T-helper 17 cell (primary cell): ENCODE measurements at regions not wholly inside any gene's neighbourhood (a gene's known extent, or its start where the extent isn't known, plus 50 kb on each side); places are given as distances from the start of the nearest gene placed in this dataset.

ENCODE experiments used
- ATAC-seq: fragments of 150-1000 bp; cut with Tn5 transposase; 2 replicates; pipeline ENCODE4 v1.10.0; 2021; ENCODE audit warnings: mild to moderate bottlenecking, moderate library complexity
- DNase-seq, 3 donors: peaks; one replicate each; pipeline versions ENCODE4 v3.0.0 to v3.0.0-alpha.2; 2020 to 2021
- H3K9me3 ChIP-seq: one replicate; pipeline ENCODE4 v1.7.0; 2013; ENCODE audit warnings: low read length, mild to moderate bottlenecking; ENCODE audit not compliant: control insufficient read depth, poor library complexity, severe bottlenecking
- H3K27ac Mint-ChIP-seq: one replicate; pipeline ENCODE4 v1.8.0; 2022; ENCODE audit warnings: mild to moderate bottlenecking, moderate library complexity, mixed read lengths
- H3K27me3 Mint-ChIP-seq: one replicate; pipeline ENCODE4 v1.8.0; 2022; ENCODE audit warnings: mixed read lengths
- H3K36me3 Mint-ChIP-seq: one replicate; pipeline ENCODE4 v1.8.0; 2022; ENCODE audit warnings: low read depth, mixed read lengths
- H3K4me1 Mint-ChIP-seq: one replicate; pipeline ENCODE4 v1.8.0; 2022; ENCODE audit warnings: mild to moderate bottlenecking, mixed read lengths
- H3K4me3 Mint-ChIP-seq: one replicate; pipeline ENCODE4 v1.8.0; 2022; ENCODE audit warnings: mild to moderate bottlenecking, moderate library complexity, mixed read lengths

DNA sequence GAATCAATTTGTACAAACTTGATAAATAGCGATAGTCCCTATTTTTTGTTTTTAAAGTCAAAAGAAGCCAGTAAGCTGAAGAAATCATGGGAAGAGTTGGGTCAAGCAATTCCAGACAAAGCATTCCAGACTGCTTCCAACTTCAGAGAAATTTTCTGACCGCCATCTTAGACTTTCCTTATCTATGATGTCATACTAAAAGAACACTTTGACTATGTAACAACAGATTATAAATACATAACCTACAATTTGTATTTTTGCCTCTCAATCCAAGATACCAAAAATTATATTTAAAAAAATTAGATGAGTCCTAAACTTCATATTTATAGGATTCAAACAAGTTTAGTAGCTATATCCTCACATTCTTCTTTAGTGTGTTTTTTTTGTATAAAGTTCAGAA, 286.2 kb upstream of the KCNH8 start:
- H3K4me1 Mint-ChIP-seq: no peaks in the 10 kb centered on the region
- no peaks in the 10 kb centered on the region for H3K9me3 ChIP-seq
- peaks cover 14% of the 10 kb centered on the region for H3K27me3 Mint-ChIP-seq
- ATAC-seq (no peak), DNase-seq (no peak)
- H3K36me3 Mint-ChIP-seq: no peaks in the 10 kb centered on the region
- H3K4me3 Mint-ChIP-seq: no peak overlapping the region
- H3K27ac Mint-ChIP-seq: no peak overlapping the region

GRCh38 chr3:18861137-18861536, 287.2 kb upstream of the KCNH8 start:
- no peaks in the 10 kb centered on the region for H3K4me1 Mint-ChIP-seq
- no peak for DNase-seq
- no peaks in the 10 kb centered on the region for H3K36me3 Mint-ChIP-seq
- H3K27ac Mint-ChIP-seq: no peak overlapping the region
- H3K27me3 Mint-ChIP-seq: peaks cover 14% of the 10 kb centered on the region
- no peak overlapping the region for H3K4me3 Mint-ChIP-seq
- no peaks in the 10 kb centered on the region for H3K9me3 ChIP-seq
- no peak for ATAC-seq

- H3K36me3 Mint-ChIP-seq: no peaks in the 10 kb centered on the region
- no peak overlapping the region for H3K27ac Mint-ChIP-seq
- no peaks in the 10 kb centered on the region for H3K4me1 Mint-ChIP-seq
- DNase-seq (no peak), ATAC-seq (no peak)
- H3K4me3 Mint-ChIP-seq: no peak overlapping the region
- H3K27me3 Mint-ChIP-seq: peaks cover 12% of the 10 kb centered on the region
- no peaks in the 10 kb centered on the region for H3K9me3 ChIP-seq
Measured at GRCh38 chr3:18853269-18853668, 295.0 kb upstream of the KCNH8 start.

DNA sequence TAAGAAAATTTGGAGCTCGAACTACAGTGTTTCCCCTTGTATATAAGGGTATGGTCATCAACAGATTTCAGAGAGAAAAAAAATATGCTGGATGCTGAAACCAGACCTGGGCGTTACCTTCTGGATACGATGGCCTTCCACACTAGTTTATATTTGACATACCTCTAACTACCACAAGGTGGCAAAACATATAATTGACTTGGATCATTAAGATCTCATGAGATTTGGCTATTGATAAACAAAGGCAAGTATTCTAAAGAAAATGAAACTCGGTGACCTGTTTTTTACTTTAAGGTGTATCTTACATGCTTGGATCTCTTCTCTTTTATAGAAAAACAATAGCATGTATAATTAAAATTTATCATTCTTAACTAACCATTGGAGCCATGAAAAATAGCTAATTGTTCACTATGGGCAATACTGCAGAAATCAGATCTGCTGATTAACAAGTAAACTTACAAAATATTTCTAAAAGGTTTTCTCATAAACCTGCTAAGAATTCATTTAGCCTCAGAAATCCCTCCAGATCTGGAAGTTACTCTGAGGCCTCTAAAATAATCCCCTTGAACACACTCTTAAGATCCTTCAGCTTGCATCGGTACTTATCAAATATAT, 300.6 kb upstream of the KCNH8 start:
- H3K9me3 ChIP-seq: no peaks in the 10 kb centered on the region
- H3K4me1 Mint-ChIP-seq: peaks cover 14% of the 10 kb centered on the region
- no peaks in the 10 kb centered on the region for H3K36me3 Mint-ChIP-seq
- H3K27me3 Mint-ChIP-seq: peaks cover 8% of the 10 kb centered on the region
- no peak for DNase-seq
- H3K4me3 Mint-ChIP-seq: no peak overlapping the region
- ATAC-seq: no peak
- H3K27ac Mint-ChIP-seq: no peak overlapping the region

GRCh38 chr3:18843983-18844382, 304.3 kb upstream of the KCNH8 start:
- H3K9me3 ChIP-seq: no peaks in the 10 kb centered on the region
- ATAC-seq (no peak), DNase-seq (no peak)
- Mint-ChIP-seq H3K4me1 (peaks cover 14% of the 10 kb centered on the region), H3K4me3 (no peak overlapping the region), H3K27ac (no peak overlapping the region), H3K36me3 (no peaks in the 10 kb centered on the region), H3K27me3 (no peaks in the 10 kb centered on the region)

GRCh38 chr3:18843188-18843587, 305.1 kb upstream of the KCNH8 start:
- Mint-ChIP-seq H3K4me1 (peaks cover 18% of the 10 kb centered on the region), H3K27ac (no peak overlapping the region), H3K27me3 (peaks cover 2% of the 10 kb centered on the region), H3K4me3 (no peak overlapping the region), H3K36me3 (no peaks in the 10 kb centered on the region)
- no peak for ATAC-seq
- DNase-seq: no peak
- H3K9me3 ChIP-seq: no peaks in the 10 kb centered on the region

DNA sequence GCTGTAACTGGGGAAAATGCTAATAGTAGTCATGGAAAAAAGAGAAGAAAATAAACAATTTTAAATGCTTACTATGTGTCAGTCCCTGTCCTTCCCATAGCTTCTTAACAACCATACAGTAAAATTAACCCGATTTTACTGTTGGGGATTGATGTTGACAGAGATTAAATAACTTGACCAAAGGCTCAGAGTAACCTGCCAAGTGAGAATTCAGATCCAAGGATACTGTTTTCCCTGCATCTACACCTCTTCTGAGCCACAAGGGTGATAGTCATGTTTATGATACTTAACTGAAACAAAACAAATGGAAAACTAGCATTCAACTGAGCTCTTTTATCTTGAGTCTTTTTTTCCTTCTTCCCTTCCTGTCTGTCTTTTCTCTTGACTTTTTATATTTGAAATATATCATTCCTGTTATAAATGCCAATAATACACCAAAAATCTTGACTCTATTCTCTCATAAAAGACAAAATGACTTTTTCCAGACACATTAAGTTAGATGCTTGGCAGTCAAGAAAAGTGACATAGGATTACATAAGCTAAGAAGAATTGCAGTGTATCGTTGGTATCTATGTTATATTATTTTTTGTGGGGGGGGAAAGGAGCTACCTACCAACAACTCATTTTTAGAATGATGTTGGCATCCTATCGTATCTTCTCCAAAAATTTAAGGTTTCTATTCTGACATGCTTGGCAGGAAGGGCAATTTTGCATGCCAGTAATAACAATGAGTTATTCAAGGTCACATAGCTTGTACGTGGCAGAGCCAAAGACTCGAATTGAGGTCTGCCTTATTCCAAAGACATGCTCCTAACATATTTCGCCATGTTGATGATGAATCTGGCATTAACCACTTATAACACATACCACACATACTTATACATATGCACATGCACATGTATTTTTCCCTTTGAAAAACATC, 306.6 kb upstream of the KCNH8 start:
- no peaks in the 10 kb centered on the region for H3K36me3 Mint-ChIP-seq
- H3K4me1 Mint-ChIP-seq: peaks cover 20% of the 10 kb centered on the region
- H3K27ac Mint-ChIP-seq: no peak overlapping the region
- peaks cover 10% of the 10 kb centered on the region for H3K27me3 Mint-ChIP-seq
- no peaks in the 10 kb centered on the region for H3K9me3 ChIP-seq
- DNase-seq (no peak), ATAC-seq (no peak)
- no peak overlapping the region for H3K4me3 Mint-ChIP-seq

DNA sequence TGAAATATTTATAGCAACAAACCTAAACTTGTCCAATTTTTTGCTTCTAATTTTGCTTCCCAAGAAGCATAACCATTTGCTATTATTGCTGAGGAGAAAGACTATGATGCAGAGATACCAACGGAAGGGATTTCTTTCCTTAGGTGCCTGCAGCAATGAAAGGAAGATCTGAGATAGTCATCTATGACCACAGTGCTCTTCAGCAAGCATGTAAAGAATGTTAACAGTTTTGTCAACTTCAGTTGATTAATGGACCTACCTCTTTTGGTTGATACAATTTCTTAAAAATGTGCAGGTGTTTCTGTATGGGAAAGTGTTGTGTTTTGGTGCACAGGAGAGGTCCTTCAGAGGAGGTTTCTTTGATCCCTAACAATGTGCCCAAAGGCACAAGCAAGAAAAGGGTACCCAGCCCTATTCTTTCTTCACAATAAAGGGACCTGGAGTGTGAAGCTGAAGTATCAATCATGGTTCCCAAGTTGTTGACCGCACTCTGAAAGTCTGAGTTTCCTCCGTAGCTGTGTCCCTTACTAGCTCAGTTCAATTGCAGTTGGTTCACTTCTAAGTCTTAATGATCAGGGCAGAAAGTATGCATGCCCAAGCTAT, 307.7 kb upstream of the KCNH8 start:
- no peaks in the 10 kb centered on the region for H3K36me3 Mint-ChIP-seq
- ATAC-seq (no peak), DNase-seq (no peak)
- H3K4me3 Mint-ChIP-seq: no peak overlapping the region
- H3K9me3 ChIP-seq: no peaks in the 10 kb centered on the region
- H3K27me3 Mint-ChIP-seq: peaks cover 10% of the 10 kb centered on the region
- peaks cover 20% of the 10 kb centered on the region for H3K4me1 Mint-ChIP-seq
- H3K27ac Mint-ChIP-seq: no peak overlapping the region

DNA sequence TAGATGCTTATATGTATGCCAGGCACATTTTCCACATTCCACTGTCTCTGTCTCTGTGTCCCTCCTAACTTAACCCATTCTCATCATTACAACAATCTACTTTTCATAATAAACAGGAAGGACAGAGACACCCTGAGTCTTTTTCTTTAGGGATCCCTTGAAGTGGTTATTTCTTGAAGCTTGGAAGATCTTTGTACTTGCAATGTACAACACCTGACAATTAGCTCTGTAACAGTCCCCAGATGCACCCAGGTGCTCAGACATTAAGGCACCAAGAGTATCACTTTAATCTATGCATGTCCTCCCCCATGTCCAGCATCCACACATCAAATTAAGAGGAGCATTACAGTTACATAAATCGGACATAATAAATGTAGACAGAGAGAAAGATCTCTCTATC, 309.6 kb upstream of the KCNH8 start:
- H3K36me3 Mint-ChIP-seq: no peaks in the 10 kb centered on the region
- H3K9me3 ChIP-seq: no peaks in the 10 kb centered on the region
- H3K27me3 Mint-ChIP-seq: peaks cover 14% of the 10 kb centered on the region
- DNase-seq (no peak), ATAC-seq (no peak)
- H3K4me3 Mint-ChIP-seq: no peak overlapping the region
- no peak overlapping the region for H3K27ac Mint-ChIP-seq
- H3K4me1 Mint-ChIP-seq: peaks cover 6% of the 10 kb centered on the region

- no peaks in the 10 kb centered on the region for H3K9me3 ChIP-seq
- peaks cover 14% of the 10 kb centered on the region for H3K27me3 Mint-ChIP-seq
- no peak for ATAC-seq
- no peak overlapping the region for H3K4me3 Mint-ChIP-seq
- peaks cover 6% of the 10 kb centered on the region for H3K4me1 Mint-ChIP-seq
- no peak for DNase-seq
- no peaks in the 10 kb centered on the region for H3K36me3 Mint-ChIP-seq
- no peak overlapping the region for H3K27ac Mint-ChIP-seq
Measured at GRCh38 chr3:18837137-18837755, 311.1 kb upstream of the KCNH8 start.

GRCh38 chr3:18835021-18835420, 313.3 kb upstream of the KCNH8 start:
- Mint-ChIP-seq H3K4me3 (no peak overlapping the region), H3K4me1 (peaks cover 8% of the 10 kb centered on the region), H3K27ac (no peak overlapping the region), H3K36me3 (no peaks in the 10 kb centered on the region), H3K27me3 (peaks cover 14% of the 10 kb centered on the region)
- ATAC-seq (no peak), DNase-seq (no peak)
- no peaks in the 10 kb centered on the region for H3K9me3 ChIP-seq

DNA sequence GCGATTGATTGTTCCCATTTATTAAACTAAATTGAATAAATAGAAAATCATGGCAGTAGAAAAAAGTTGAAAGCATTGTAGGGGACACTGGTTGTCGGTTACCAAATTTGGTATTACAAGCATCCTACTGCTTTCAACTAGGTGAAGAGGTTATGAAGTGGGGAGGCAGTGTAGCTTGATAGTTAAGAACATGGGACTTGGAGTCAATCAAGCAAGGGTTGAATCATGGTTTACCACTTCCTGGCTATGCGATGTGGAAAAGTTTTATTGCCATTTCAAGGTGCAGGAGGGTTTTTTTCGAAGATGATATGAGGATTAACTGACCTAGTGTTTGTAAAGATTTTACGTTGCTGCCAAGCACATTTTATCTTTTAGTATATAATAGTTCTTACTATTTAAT, 318.2 kb upstream of the KCNH8 start:
- no peaks in the 10 kb centered on the region for H3K36me3 Mint-ChIP-seq
- no peak overlapping the region for H3K4me3 Mint-ChIP-seq
- H3K4me1 Mint-ChIP-seq: peaks cover 3% of the 10 kb centered on the region
- H3K27me3 Mint-ChIP-seq: peaks cover 4% of the 10 kb centered on the region
- DNase-seq (no peak), ATAC-seq (no peak)
- H3K27ac Mint-ChIP-seq: no peak overlapping the region
- H3K9me3 ChIP-seq: no peaks in the 10 kb centered on the region

- H3K27ac Mint-ChIP-seq: no peak overlapping the region
- H3K9me3 ChIP-seq: no peaks in the 10 kb centered on the region
- ATAC-seq (no peak), DNase-seq (no peak)
- H3K36me3 Mint-ChIP-seq: no peaks in the 10 kb centered on the region
- no peak overlapping the region for H3K4me3 Mint-ChIP-seq
- H3K4me1 Mint-ChIP-seq: peaks cover 3% of the 10 kb centered on the region
- no peaks in the 10 kb centered on the region for H3K27me3 Mint-ChIP-seq
Measured at GRCh38 chr3:18828637-18829036, 319.7 kb upstream of the KCNH8 start.
